ENCODE measurements at regions not wholly inside any gene's neighbourhood (a gene's known extent, or its start where the extent isn't known, plus 50 kb on each side); places are given as distances from the start of the nearest gene placed in this dataset.

- DNase-seq = no peak
Observed at GRCh38 chr7:93632371-93632770, 57.8 kb upstream of the CALCR start.

- no peak for DNase-seq
Observed at GRCh38 chr7:93629291-93629801, 54.8 kb upstream of the CALCR start.

- no peak for DNase-seq
Observed at GRCh38 chr7:93626869-93627268, 52.3 kb upstream of the CALCR start.

All from NCI-H2029 treated with DMSO at 0.1 percent for 48 hours (cell line).